ENCODE measurements at regions not wholly inside any gene's neighbourhood (a gene's known extent, or its start where the extent isn't known, plus 50 kb on each side); places are given as distances from the start of the nearest gene placed in this dataset.

DNA sequence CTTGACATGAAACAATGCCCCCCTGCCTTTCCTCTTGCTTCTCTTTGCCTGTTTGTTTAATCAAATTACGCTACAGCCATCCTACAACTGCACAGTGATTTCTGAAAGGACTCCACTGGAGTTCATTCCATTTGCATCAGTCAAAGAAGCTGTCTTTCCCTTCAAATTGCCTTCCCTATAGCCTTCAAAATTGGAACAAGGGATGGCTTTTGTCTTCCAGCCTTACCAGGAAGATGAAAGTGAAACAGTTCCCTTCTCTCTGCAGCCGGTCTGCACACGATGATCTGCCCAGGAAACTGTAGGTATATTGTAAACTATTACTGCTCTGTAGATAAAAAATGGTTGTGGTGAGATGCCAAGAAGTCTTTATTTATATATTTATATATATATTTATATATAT is 65.6 kb upstream of the ETS2 start:
- Mint-ChIP-seq H3K9me3 (no peaks in the 10 kb centered on the region), H3K4me1 (ENCODE audit: unreplicated experiment) (peaks cover 15% of the 10 kb centered on the region), H3K4me3 (no peak overlapping the region), H3K36me3 (no peaks in the 10 kb centered on the region), H3K27ac (no peak overlapping the region), H3K27me3 (peaks cover 32% of the 10 kb centered on the region)
- no peak for DNase-seq (ENCODE audit: extremely low spot score, unreplicated experiment)
- TF ChIP-seq, protein P1, sequence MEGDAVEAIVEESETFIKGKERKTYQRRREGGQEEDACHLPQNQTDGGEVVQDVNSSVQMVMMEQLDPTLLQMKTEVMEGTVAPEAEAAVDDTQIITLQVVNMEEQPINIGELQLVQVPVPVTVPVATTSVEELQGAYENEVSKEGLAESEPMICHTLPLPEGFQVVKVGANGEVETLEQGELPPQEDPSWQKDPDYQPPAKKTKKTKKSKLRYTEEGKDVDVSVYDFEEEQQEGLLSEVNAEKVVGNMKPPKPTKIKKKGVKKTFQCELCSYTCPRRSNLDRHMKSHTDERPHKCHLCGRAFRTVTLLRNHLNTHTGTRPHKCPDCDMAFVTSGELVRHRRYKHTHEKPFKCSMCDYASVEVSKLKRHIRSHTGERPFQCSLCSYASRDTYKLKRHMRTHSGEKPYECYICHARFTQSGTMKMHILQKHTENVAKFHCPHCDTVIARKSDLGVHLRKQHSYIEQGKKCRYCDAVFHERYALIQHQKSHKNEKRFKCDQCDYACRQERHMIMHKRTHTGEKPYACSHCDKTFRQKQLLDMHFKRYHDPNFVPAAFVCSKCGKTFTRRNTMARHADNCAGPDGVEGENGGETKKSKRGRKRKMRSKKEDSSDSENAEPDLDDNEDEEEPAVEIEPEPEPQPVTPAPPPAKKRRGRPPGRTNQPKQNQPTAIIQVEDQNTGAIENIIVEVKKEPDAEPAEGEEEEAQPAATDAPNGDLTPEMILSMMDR (conservative IDR thresholded peaks at IDR 0.05), result no peak

DNA sequence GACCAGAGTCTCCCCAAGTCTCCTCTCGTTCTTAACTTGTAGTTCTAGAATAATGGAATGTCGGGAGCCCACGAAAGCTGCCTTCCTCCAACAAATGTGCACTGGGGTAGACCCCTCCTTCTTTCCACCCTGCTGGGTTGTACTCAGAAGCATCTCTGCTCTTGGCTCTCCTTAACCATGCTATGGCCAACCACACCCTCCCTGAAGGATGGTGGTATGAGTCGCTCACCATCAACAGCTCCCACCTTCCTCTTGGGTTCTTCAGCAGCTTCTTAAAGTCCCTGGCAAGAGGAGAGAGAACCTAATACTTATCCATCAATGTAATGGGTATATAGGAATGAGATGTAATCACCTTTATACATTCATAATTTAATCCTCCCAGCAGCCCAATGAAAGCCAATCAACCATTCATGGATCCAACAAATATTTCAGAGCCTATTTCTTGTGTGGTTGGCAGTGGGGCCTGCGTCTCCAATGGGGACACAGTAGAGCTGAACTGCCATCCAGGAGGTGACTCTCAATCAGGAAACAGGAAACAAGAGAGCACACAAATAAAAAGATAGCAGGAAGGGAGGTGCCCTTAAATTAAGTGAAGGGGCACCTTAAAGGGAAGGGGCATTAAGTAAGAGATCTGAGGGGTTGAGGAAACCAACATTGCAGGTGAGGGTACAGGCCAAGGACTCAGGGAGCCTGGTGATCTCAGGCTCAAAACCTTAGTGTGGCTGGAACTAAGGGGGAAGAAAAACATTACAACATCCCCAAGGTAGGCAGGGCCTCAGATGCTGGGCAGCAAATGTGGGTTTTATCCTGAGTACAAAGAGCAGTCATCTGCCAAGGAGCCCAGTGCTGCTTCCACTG is 64.4 kb upstream of the ETS2 start:
- TF ChIP-seq, protein P1 (conservative IDR thresholded peaks at IDR 0.05), result no peak
- Mint-ChIP-seq H3K9me3 (no peaks in the 10 kb centered on the region), H3K27me3 (peaks cover 19% of the 10 kb centered on the region), H3K36me3 (no peaks in the 10 kb centered on the region), H3K4me3 (no peak overlapping the region), H3K4me1 (ENCODE audit: unreplicated experiment) (peaks cover 15% of the 10 kb centered on the region), H3K27ac (no peak overlapping the region)
- DNase-seq (ENCODE audit: extremely low spot score, unreplicated experiment), result no peak

DNA sequence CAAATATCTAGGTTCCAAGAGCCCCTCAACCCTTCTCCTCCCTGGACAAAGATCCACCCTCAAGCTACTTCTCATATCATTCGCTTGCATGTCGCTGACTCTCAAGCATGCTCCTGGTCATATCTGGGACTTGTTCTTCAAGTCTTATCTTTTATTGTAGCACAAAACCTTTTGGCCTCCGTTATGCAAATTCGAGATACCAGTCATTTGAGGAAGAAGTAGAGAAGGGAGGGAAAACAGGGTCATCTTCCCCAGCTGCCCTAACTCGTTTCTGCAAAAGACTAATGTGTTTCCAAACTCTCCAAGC is 63.8 kb upstream of the ETS2 start:
- H3K4me3 Mint-ChIP-seq, result no peak overlapping the region
- no peaks in the 10 kb centered on the region for H3K36me3 Mint-ChIP-seq
- peaks cover 19% of the 10 kb centered on the region for H3K27me3 Mint-ChIP-seq
- H3K27ac Mint-ChIP-seq, result no peak overlapping the region
- peaks cover 15% of the 10 kb centered on the region for H3K4me1 Mint-ChIP-seq (ENCODE audit: unreplicated experiment)
- DNase-seq (ENCODE audit: extremely low spot score, unreplicated experiment), result no peak
- TF ChIP-seq, protein P1 (conservative IDR thresholded peaks at IDR 0.05), result no peak
- peaks cover 4% of the 10 kb centered on the region for H3K9me3 Mint-ChIP-seq

DNA sequence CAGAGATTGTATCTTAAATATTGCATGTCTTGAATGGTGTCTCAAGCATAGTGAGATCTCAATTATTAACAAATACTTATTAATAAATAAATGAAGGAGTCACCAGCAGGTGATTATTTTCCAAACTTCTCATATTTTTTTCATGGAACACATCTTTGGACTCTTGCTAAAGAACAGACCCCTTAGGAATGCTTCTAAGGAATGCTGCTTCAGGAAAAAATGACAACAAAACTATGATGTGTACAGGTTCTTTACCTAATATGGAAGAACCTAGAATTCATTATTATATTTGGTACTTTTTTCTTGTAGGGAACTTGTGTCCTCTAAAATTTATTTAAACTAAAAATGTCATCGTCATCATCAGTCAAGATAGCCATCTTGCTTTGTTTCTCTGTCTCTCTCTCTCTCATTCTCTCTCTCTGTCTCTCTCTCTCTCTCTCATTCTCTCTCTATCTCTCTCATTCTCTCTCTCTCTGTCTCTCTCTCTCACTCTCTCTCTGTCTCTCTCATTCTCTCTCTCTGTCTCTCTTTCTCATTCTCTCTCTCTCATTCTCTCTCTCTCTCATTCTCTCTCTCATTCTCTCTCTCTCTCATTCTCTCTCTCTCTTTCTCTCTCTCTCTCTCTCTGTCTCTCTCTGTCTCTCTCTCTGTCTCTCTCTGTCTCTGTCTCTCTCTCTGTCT is 63.0 kb upstream of the ETS2 start:
- peaks cover 25% of the 10 kb centered on the region for H3K27me3 Mint-ChIP-seq
- no peaks in the 10 kb centered on the region for H3K36me3 Mint-ChIP-seq
- no peak overlapping the region for H3K4me3 Mint-ChIP-seq
- H3K27ac Mint-ChIP-seq, result peak overlapping the region; percentile 9
- peaks cover 15% of the 10 kb centered on the region for H3K4me1 Mint-ChIP-seq (ENCODE audit: unreplicated experiment)
- peaks cover 4% of the 10 kb centered on the region for H3K9me3 Mint-ChIP-seq
- no peak for DNase-seq (ENCODE audit: extremely low spot score, unreplicated experiment)
- TF ChIP-seq, protein P1 (conservative IDR thresholded peaks at IDR 0.05), result no peak

DNA sequence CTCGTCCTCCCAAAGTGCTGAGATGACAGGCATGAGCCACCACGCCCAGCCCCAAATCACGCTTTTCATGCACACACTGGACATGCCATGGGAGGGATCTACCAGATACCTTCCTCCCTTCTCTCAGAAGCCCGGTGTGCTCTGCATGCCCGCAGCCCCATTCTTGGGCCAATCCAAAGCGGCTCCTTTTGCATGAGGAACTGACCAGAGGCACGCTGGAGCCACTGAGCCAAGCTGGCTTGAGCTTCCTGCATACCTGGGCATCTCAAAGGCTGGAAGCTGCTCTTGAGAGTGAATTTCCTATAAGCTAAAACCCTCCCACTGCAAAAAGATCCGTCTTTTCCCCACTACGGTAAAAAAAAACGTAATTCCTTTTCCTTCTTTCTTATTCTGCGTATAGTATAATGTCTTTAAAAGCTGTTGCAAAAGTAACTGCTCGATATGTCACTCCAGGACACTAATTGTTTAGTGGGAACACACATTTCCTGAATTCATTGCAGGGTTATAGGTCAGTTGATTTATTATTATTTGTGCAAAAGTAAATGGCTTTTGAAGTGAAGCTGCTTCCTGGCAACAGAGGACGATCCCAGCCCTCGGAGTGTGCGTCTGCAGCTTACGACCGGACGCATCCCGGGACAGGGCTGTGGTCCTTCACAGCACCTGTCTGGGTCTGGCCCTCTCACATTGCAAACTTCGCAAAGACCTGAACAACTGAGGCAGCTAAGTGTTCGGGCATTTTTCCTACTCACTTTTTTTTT is 61.8 kb upstream of the ETS2 start:
- peaks cover 4% of the 10 kb centered on the region for H3K9me3 Mint-ChIP-seq
- H3K27ac Mint-ChIP-seq, result no peak overlapping the region
- TF ChIP-seq, protein P1 (conservative IDR thresholded peaks at IDR 0.05), result no peak
- H3K4me1 Mint-ChIP-seq (ENCODE audit: unreplicated experiment), result peaks cover 15% of the 10 kb centered on the region
- H3K36me3 Mint-ChIP-seq, result no peaks in the 10 kb centered on the region
- H3K27me3 Mint-ChIP-seq, result peaks cover 25% of the 10 kb centered on the region
- peak overlapping the region; percentile 53 for H3K4me3 Mint-ChIP-seq
- no peak for DNase-seq (ENCODE audit: extremely low spot score, unreplicated experiment)

Data from type B pancreatic cell (in vitro differentiated cells).